Tibial nerve (tissue), 4 donors: ENCODE measurements at regions not wholly inside any gene's neighbourhood (a gene's known extent, or its start where the extent isn't known, plus 50 kb on each side); places are given as distances from the start of the nearest gene placed in this dataset.

Experiments used
- DNase-seq, 2 donors: peaks; one replicate each; pipeline ENCODE4 v3.0.0-alpha.2; 2019; ENCODE audit warnings: low spot score in 2 of 2
- H3K27ac ChIP-seq, 4 donors: fragments of 200-600 bp; sonication (generic) in 3 of 4; one replicate each; pipeline ENCODE4 v1.5.1; 2017 to 2019; ENCODE audit warnings: mild to moderate bottlenecking in 1 of 4
- H3K27me3 ChIP-seq, 2 donors: fragments of 200-600 bp; sonication (generic) in 1 of 2; one replicate each; pipeline versions ENCODE4 v1.5.1 to v1.6.0; 2017 to 2019
- H3K36me3 ChIP-seq, 3 donors: fragments of 200-600 bp; sonication (generic); one replicate each; pipeline ENCODE4 v1.5.1; 2018 to 2019
- H3K4me1 ChIP-seq, 4 donors: fragments of 200-600 bp; sonication (generic) in 3 of 4; one replicate each; pipeline ENCODE4 v1.5.1; 2017 to 2019
- H3K4me3 ChIP-seq, 4 donors: fragments of 200-600 bp; sonication (generic) in 3 of 4; one replicate each; pipeline ENCODE4 v1.5.1; 2017 to 2019; ENCODE audit warnings: mild to moderate bottlenecking in 1 of 4, moderate library complexity in 1 of 4
- H3K9me3 ChIP-seq, 4 donors: fragments of 200-600 bp; sonication (generic) in 3 of 4; one replicate each; pipeline ENCODE4 v1.5.1; 2017 to 2019
- CTCF ChIP-seq, 5 experiments: fragments of 200-600 bp in 3 of 5; fragments of 450-650 bp in 2 of 5; sonication (generic) in 3 of 5; IDR thresholded peaks; one replicate each; pipeline ENCODE4 v1.5.1; 2016 to 2019; ENCODE audit warnings: antibody characterized with exemption in 5 of 5, mild to moderate bottlenecking in 3 of 5, moderate library complexity in 2 of 5
- EP300 ChIP-seq, 2 donors: sonication (generic); formaldehyde crosslinking; IDR thresholded peaks; one replicate each; pipeline ENCODE4 v1.6.1; 2017; ENCODE audit warnings: antibody characterized with exemption in 2 of 2, mild to moderate bottlenecking in 1 of 2
- POLR2A ChIP-seq, 2 donors: fragments of 450-650 bp; IDR thresholded peaks; one replicate each; pipeline ENCODE4 v1.6.1; 2017; ENCODE audit warnings: antibody characterized with exemption in 2 of 2, mild to moderate bottlenecking in 2 of 2, moderate library complexity in 2 of 2
- WGBS, 2 donors: methylation state at CpG; one replicate each; pipeline ENCODE4 v1.1.5; 2018; 5-methylcytosine and 5-hydroxymethylcytosine counted together

GRCh38 chr3:128553560-128553959, 60.6 kb upstream of the GATA2 start:
- DNase-seq, result no peak
- Histone ChIP-seq H3K36me3 (no peaks in the 10 kb centered on the region), H3K4me3 (no peak overlapping the region), H3K27me3 (peaks cover 0 to 39% of the 10 kb centered on the region in 2 donors), H3K4me1 (peaks cover 0 to 28% (median 0%) of the 10 kb centered on the region in 4 donors), H3K27ac (no peak overlapping the region), H3K9me3 (no peaks in the 10 kb centered on the region)
- 76 to 82% methylated on average over 5 of the region's 5 CpGs for WGBS, 2 donors
- TF ChIP-seq EP300 (IDR thresholded peaks at IDR 0.05), result no peak
- no peak for TF ChIP-seq POLR2A (IDR thresholded peaks at IDR 0.05)
- no peak for TF ChIP-seq CTCF (IDR thresholded peaks at IDR 0.05)

GRCh38 chr3:128551867-128552266, 58.9 kb upstream of the GATA2 start:
- H3K4me3 ChIP-seq, result no peak overlapping the region
- 49 to 51% methylated on average over 4 of the region's 4 CpGs for WGBS, 2 donors
- H3K36me3 ChIP-seq, result no peaks in the 10 kb centered on the region
- TF ChIP-seq EP300 (IDR thresholded peaks at IDR 0.05) (no peak), CTCF (IDR thresholded peaks at IDR 0.05) (no peak), POLR2A (IDR thresholded peaks at IDR 0.05) (no peak)
- no peak for DNase-seq
- H3K27me3 ChIP-seq, result peaks cover 0 to 26% of the 10 kb centered on the region in 2 donors
- H3K9me3 ChIP-seq, result no peaks in the 10 kb centered on the region
- no peak overlapping the region for H3K27ac ChIP-seq
- peaks cover 0 to 28% (median 0%) of the 10 kb centered on the region in 4 donors for H3K4me1 ChIP-seq

- no peak for DNase-seq
- H3K36me3 ChIP-seq, result no peaks in the 10 kb centered on the region
- peaks cover 0 to 28% (median 0%) of the 10 kb centered on the region in 4 donors for H3K4me1 ChIP-seq
- 64 to 67% methylated on average over 9 of the region's 9 CpGs for WGBS, 2 donors
- H3K27ac ChIP-seq, result no peak overlapping the region
- H3K27me3 ChIP-seq, result peaks cover 0 to 22% of the 10 kb centered on the region in 2 donors
- no peak overlapping the region for H3K4me3 ChIP-seq
- TF ChIP-seq EP300 (IDR thresholded peaks at IDR 0.05) (no peak), POLR2A (IDR thresholded peaks at IDR 0.05) (no peak), CTCF (IDR thresholded peaks at IDR 0.05) (no peak)
- H3K9me3 ChIP-seq, result no peaks in the 10 kb centered on the region
These were observed 58.5 kb upstream of the GATA2 start for GRCh38 chr3:128551451-128551850.

- no peak for DNase-seq
- H3K4me1 ChIP-seq, result peaks cover 0 to 23% (median 0%) of the 10 kb centered on the region in 4 donors
- H3K4me3 ChIP-seq, result no peak overlapping the region
- H3K27me3 ChIP-seq, result peaks cover 0 to 13% of the 10 kb centered on the region in 2 donors
- H3K36me3 ChIP-seq, result no peaks in the 10 kb centered on the region
- H3K9me3 ChIP-seq, result no peaks in the 10 kb centered on the region
- no peak for TF ChIP-seq CTCF (IDR thresholded peaks at IDR 0.05)
- no peak for TF ChIP-seq EP300 (IDR thresholded peaks at IDR 0.05)
- TF ChIP-seq POLR2A (IDR thresholded peaks at IDR 0.05), result no peak
- WGBS, 2 donors, result 82 to 92% methylated on average over 15 to 18 of the region's 18 CpGs
- H3K27ac ChIP-seq, result no peak overlapping the region
These were observed 57.6 kb upstream of the GATA2 start for GRCh38 chr3:128550471-128551126.

GRCh38 chr3:128550113-128550440, 57.1 kb upstream of the GATA2 start:
- H3K9me3 ChIP-seq, result no peaks in the 10 kb centered on the region
- H3K4me3 ChIP-seq, result no peak overlapping the region
- WGBS, 2 donors, result 100% methylated on average over 2 of the region's 2 CpGs
- H3K36me3 ChIP-seq, result no peaks in the 10 kb centered on the region
- no peak for TF ChIP-seq CTCF (IDR thresholded peaks at IDR 0.05)
- TF ChIP-seq EP300 (IDR thresholded peaks at IDR 0.05), result no peak
- H3K4me1 ChIP-seq, result peaks cover 0 to 18% (median 0%) of the 10 kb centered on the region in 4 donors
- peak overlapping the region in 1 of 4 donors; percentile 26 for H3K27ac ChIP-seq
- peaks cover 0 to 8% of the 10 kb centered on the region in 2 donors for H3K27me3 ChIP-seq
- DNase-seq, result no peak
